GM10266 (cell line): ENCODE measurements at regions not wholly inside any gene's neighbourhood (a gene's known extent, or its start where the extent isn't known, plus 50 kb on each side); places are given as distances from the start of the nearest gene placed in this dataset.

Source experiments
- DNase-seq: peaks from one replicate; pipeline ENCODE4 v3.0.0; 2012; ENCODE audit errors: extremely low spot score
- CTCF ChIP-seq: IDR thresholded peaks from 2 replicates; pipeline ENCODE4 v1.5.1; 2012; ENCODE audit warnings: mild to moderate bottlenecking, low read depth; ENCODE audit not compliant: control insufficient read depth, insufficient read depth; ENCODE audit errors: missing control alignments

DNA sequence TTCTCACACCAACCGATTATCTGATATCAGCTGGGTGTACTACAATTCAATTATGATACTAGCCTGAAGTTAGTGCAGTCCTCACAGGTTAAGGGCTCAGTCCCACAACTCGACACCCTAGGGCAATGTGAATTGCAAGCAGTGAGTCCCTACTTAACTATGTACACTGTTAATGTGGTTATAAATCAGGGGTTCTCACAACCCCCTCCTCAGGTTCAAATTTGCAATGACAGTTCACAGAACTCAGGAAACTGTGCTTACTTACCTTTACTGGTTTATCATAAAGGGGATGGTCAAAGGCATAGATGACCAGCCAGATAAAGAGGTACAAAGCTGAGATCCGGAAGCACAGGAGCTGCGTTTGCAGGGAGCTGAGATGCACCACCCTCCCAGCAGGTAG, 1379.1 kb upstream of the CDH2 start:
- no peak for DNase-seq
- no peak for TF ChIP-seq CTCF

- DNase-seq, result no peak
- TF ChIP-seq CTCF, result no peak
These were observed 1372.8 kb upstream of the CDH2 start for GRCh38 chr18:29549759-29550158.

GRCh38 chr18:29547626-29548025, 1370.7 kb upstream of the CDH2 start:
- no peak for DNase-seq
- TF ChIP-seq CTCF, result no peak

DNA sequence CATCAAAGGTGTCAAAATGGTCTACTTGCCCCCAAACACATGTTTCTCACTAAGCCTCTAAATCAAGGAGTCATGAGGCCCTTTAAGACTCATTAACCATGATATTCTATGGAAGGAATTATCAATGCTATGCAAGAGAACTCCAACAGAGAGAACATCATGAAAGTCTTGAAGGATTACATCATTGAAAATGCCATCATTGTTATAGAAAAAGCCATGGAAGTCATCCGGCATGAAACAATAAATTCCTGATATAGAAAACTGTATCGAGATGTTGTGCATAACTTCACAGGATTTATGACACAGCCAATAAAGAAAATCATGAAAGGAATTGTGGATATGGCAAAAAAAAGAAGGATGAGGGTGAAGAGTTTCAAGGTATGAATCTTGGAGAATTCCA, 1363.6 kb upstream of the CDH2 start:
- DNase-seq, result no peak
- no peak for TF ChIP-seq CTCF

DNA sequence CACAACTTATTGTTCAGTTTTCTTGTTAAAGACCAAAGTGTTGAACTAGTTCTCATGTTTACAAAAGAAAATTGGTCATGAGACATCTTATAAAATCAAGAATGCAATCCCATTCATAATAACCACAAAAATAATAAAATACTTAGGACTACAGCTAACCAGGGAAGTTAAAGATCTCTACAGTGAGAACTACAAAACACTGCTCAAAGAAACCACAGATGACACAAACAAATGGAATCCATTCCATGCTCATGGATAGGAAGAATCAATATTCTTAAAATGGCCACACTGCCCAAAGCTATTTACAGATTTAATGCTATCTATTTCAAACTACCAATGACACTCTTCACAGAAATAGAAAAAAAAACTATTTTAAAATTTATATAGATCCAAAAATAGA, 1354.8 kb upstream of the CDH2 start:
- no peak for TF ChIP-seq CTCF
- DNase-seq, result no peak

GRCh38 chr18:29523371-29523770, 1346.4 kb upstream of the CDH2 start:
- TF ChIP-seq CTCF, result no peak
- no peak for DNase-seq

DNA sequence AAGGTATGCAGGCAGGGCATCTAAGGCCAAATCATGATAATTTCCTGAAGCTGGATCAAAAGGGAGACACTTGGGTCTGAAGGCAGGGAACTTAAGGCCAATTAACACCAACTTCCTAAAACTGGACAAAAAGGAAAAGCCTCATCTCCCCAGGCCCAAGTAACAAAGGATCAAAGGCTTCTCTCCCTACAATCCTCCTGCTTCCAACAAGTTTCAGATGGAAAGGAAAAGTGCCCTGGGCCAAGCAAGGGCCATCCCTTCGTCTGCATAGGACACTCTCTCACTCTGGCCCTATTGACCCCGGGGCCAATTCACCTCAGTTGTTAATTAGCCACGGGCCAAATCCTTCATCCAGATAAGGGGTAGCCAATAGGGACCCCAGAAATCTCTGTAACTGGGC, 1335.8 kb upstream of the CDH2 start:
- DNase-seq, result no peak
- no peak for TF ChIP-seq CTCF
